ENCODE measurements at regions not wholly inside any gene's neighbourhood (a gene's known extent, or its start where the extent isn't known, plus 50 kb on each side); places are given as distances from the start of the nearest gene placed in this dataset.

DNA sequence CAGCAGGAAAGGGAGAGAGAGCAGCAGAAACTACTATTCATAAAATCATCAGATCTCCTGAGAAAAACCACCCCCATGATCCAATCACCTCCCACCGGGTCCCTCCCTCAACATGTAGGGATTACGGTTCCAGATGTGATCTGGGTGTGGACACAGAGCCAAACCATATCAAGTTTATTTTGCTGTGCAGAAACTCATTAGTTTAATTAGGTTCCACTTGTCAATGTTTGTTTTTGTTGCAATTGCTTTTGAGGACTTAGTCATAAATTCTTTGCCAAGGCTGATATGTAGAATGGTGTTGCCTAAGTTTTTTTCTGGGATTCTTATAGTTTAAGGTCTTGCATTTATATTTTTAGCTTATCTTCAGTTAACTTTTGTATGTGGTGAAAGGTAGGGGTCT is 422.0 kb upstream of the HS3ST5 start:
- TF ChIP-seq, protein P1, sequence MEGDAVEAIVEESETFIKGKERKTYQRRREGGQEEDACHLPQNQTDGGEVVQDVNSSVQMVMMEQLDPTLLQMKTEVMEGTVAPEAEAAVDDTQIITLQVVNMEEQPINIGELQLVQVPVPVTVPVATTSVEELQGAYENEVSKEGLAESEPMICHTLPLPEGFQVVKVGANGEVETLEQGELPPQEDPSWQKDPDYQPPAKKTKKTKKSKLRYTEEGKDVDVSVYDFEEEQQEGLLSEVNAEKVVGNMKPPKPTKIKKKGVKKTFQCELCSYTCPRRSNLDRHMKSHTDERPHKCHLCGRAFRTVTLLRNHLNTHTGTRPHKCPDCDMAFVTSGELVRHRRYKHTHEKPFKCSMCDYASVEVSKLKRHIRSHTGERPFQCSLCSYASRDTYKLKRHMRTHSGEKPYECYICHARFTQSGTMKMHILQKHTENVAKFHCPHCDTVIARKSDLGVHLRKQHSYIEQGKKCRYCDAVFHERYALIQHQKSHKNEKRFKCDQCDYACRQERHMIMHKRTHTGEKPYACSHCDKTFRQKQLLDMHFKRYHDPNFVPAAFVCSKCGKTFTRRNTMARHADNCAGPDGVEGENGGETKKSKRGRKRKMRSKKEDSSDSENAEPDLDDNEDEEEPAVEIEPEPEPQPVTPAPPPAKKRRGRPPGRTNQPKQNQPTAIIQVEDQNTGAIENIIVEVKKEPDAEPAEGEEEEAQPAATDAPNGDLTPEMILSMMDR (IDR thresholded peaks at IDR 0.05; ENCODE audit: unreplicated experiment): no peak
- no peak for DNase-seq (ENCODE audit: unreplicated experiment)
- intact Hi-C loops (cut with micrococcal nuclease): no loop called here
- BruUV-seq (replicated peaks): no TSS peak
- Mint-ChIP-seq H3K27ac (ENCODE audit: low read depth, unreplicated experiment) (no peak overlapping the region), H3K36me3 (ENCODE audit: insufficient read depth, unreplicated experiment) (no peaks in the 10 kb centered on the region), H3K4me3 (ENCODE audit: unreplicated experiment) (no peak overlapping the region), H3K27me3 (ENCODE audit: insufficient read depth, unreplicated experiment) (peaks cover 55% of the 10 kb centered on the region), H3K9me3 (ENCODE audit: unreplicated experiment) (no peaks in the 10 kb centered on the region), H3K4me1 (ENCODE audit: insufficient read depth, unreplicated experiment) (no peaks in the 10 kb centered on the region)
- ChIA-PET POLR2A (no interaction called here), CTCF (no interaction called here)

DNA sequence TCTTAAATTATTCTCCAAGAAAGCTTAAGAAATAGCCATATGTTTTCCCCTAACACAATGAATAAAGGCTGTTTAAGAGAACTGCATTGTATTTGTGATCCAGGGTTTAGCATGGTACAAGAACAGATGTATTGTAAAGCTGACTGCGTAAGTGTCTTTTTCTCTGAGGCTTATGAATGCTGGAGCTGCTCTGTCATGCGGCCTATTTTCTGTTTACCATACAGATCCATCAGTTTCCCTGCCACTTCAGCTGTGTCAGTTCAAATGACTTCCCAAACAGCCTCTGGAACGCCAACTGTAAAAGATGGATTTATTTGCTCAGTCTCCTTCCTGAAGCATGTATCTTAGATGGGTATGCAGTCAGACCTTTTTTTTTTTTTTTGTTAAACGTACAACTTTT is 419.3 kb upstream of the HS3ST5 start:
- Mint-ChIP-seq H3K4me3 (ENCODE audit: unreplicated experiment) (no peak overlapping the region), H3K27me3 (ENCODE audit: insufficient read depth, unreplicated experiment) (peaks cover 55% of the 10 kb centered on the region), H3K27ac (ENCODE audit: low read depth, unreplicated experiment) (no peak overlapping the region), H3K4me1 (ENCODE audit: insufficient read depth, unreplicated experiment) (no peaks in the 10 kb centered on the region), H3K36me3 (ENCODE audit: insufficient read depth, unreplicated experiment) (no peaks in the 10 kb centered on the region), H3K9me3 (ENCODE audit: unreplicated experiment) (no peaks in the 10 kb centered on the region)
- intact Hi-C loops (cut with micrococcal nuclease): no loop called here
- DNase-seq (ENCODE audit: unreplicated experiment): no peak
- POLR2A ChIA-PET: no interaction called here
- CTCF ChIA-PET: interaction anchor here (1.0 kb wide), 1 partner anchor 9 kb away, joined by 3 read pairs; no protein-coding TSS in a partner anchor
- no TSS peak for BruUV-seq (replicated peaks)
- TF ChIP-seq, protein P1 (IDR thresholded peaks at IDR 0.05; ENCODE audit: unreplicated experiment): no peak

DNA sequence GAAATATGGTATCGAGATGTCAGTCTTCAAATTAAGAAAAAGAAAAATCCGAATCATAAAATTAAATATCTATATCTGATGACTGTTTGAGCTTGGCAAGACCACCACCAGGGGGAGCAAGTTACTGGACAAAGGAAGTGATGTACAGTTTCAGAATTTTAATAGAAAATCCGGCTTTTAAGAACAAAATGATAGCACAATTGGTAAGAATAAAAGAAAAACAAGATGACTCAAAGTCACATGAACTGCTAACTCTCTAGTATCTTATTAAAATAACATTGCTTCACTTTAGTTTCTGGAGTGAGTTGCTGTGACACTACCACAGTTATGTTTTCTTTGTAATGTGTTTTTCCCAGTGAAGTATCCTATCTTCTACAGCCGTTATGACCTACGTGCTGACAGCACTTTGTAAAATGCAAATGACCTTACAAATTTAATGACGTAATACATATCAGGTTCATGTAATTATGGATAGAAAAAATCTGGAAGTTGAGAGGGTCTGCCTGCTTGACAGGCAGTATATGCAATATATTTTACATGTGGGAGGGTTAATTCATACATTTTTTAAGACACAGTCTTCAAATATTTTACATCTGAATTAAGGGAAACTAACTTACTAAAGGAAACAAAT is 405.3 kb upstream of the HS3ST5 start:
- intact Hi-C loops (cut with micrococcal nuclease): loop anchor here (1.0 to 10.0 kb wide), 3 partner anchors 753 to 1349 kb away; no protein-coding TSS in a partner anchor
- POLR2A ChIA-PET: no interaction called here

DNA sequence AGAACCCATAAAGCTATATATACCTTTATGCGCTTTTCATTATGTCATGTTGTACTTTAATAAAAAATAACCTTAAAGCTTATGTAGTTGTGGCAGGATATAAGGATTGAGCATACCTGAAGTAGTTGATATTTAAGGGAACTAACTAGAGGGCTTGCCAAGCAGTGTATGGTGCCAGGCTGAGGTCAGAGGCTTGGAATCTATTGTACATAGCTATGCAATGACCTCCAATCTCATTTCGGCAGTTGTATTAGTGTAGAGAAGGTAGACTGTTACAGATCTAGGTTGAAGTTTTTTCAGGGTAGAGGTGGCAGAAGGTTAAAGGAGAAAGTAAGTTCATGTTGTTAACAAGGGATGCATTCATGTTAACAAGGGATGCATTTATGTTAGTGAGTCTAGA is 397.7 kb upstream of the HS3ST5 start:
- H3K36me3 Mint-ChIP-seq (ENCODE audit: insufficient read depth, unreplicated experiment): no peaks in the 10 kb centered on the region
- no TSS peak for BruUV-seq (replicated peaks)
- intact Hi-C loops (cut with micrococcal nuclease): loop anchor here (10.0 kb wide), 1 partner anchor 746 kb away; no protein-coding TSS in a partner anchor
- H3K4me1 Mint-ChIP-seq (ENCODE audit: insufficient read depth, unreplicated experiment): no peaks in the 10 kb centered on the region
- H3K27me3 Mint-ChIP-seq (ENCODE audit: insufficient read depth, unreplicated experiment): peaks cover 15% of the 10 kb centered on the region
- TF ChIP-seq, protein P1 (IDR thresholded peaks at IDR 0.05; ENCODE audit: unreplicated experiment): no peak
- no peak overlapping the region for H3K4me3 Mint-ChIP-seq (ENCODE audit: unreplicated experiment)
- POLR2A ChIA-PET: no interaction called here
- H3K9me3 Mint-ChIP-seq (ENCODE audit: unreplicated experiment): no peaks in the 10 kb centered on the region
- CTCF ChIA-PET: interaction anchor here (0.6 to 0.7 kb wide), 2 partner anchors 13 to 1157 kb away, joined by 3 read pairs; no protein-coding TSS in a partner anchor
- H3K27ac Mint-ChIP-seq (ENCODE audit: low read depth, unreplicated experiment): no peak overlapping the region
- DNase-seq (ENCODE audit: unreplicated experiment): no peak

More for the DNA sequence above, 405.3 kb upstream of the HS3ST5 start:
- no peaks in the 10 kb centered on the region for H3K9me3 Mint-ChIP-seq (ENCODE audit: unreplicated experiment)
- H3K27ac Mint-ChIP-seq (ENCODE audit: low read depth, unreplicated experiment): no peak overlapping the region
- peaks cover 40% of the 10 kb centered on the region for H3K27me3 Mint-ChIP-seq (ENCODE audit: insufficient read depth, unreplicated experiment)
- no TSS peak for BruUV-seq (replicated peaks)
- H3K36me3 Mint-ChIP-seq (ENCODE audit: insufficient read depth, unreplicated experiment): no peaks in the 10 kb centered on the region
- CTCF ChIA-PET: interaction anchor here (0.5 to 2.4 kb wide), 8 partner anchors 9 to 1160 kb away, joined by 3 to 9 read pairs (median 3); no protein-coding TSS in a partner anchor
- H3K4me3 Mint-ChIP-seq (ENCODE audit: unreplicated experiment): no peak overlapping the region
- TF ChIP-seq, protein P1 (IDR thresholded peaks at IDR 0.05; ENCODE audit: unreplicated experiment): peak; percentile 76
- no peaks in the 10 kb centered on the region for H3K4me1 Mint-ChIP-seq (ENCODE audit: insufficient read depth, unreplicated experiment)
- DNase-seq (ENCODE audit: unreplicated experiment): peak; percentile 63

Data from MCF 10A (cell line).